ENCODE measurements at regions not wholly inside any gene's neighbourhood (a gene's known extent, or its start where the extent isn't known, plus 50 kb on each side); places are given as distances from the start of the nearest gene placed in this dataset.

GRCh38 chr2:76268902-76269620, 558.3 kb upstream of the GCFC2 start:
- no peak for DNase-seq
- TF ChIP-seq CTCF (IDR thresholded peaks at IDR 0.05; ENCODE audit: partially characterized antibody, unreplicated experiment) = no peak
- Mint-ChIP-seq H3K4me3 (ENCODE audit: unreplicated experiment) (no peak overlapping the region), H3K4me1 (ENCODE audit: low read depth, unreplicated experiment) (peaks cover 4% of the 10 kb centered on the region), H3K27me3 (ENCODE audit: unreplicated experiment) (no peaks in the 10 kb centered on the region), H3K36me3 (ENCODE audit: unreplicated experiment) (no peaks in the 10 kb centered on the region), H3K9me3 (ENCODE audit: unreplicated experiment) (no peaks in the 10 kb centered on the region), H3K27ac (ENCODE audit: unreplicated experiment) (no peak overlapping the region)

GRCh38 chr2:76268484-76268883, 557.8 kb upstream of the GCFC2 start:
- Mint-ChIP-seq H3K9me3 (ENCODE audit: unreplicated experiment) (no peaks in the 10 kb centered on the region), H3K27me3 (ENCODE audit: unreplicated experiment) (no peaks in the 10 kb centered on the region), H3K27ac (ENCODE audit: unreplicated experiment) (no peak overlapping the region), H3K4me1 (ENCODE audit: low read depth, unreplicated experiment) (peaks cover 4% of the 10 kb centered on the region), H3K36me3 (ENCODE audit: unreplicated experiment) (no peaks in the 10 kb centered on the region), H3K4me3 (ENCODE audit: unreplicated experiment) (no peak overlapping the region)
- no peak for DNase-seq
- no peak for TF ChIP-seq CTCF (IDR thresholded peaks at IDR 0.05; ENCODE audit: partially characterized antibody, unreplicated experiment)

GRCh38 chr2:76257802-76258201, 547.1 kb upstream of the GCFC2 start:
- Mint-ChIP-seq H3K27ac (ENCODE audit: unreplicated experiment) (no peak overlapping the region), H3K36me3 (ENCODE audit: unreplicated experiment) (no peaks in the 10 kb centered on the region), H3K4me3 (ENCODE audit: unreplicated experiment) (no peak overlapping the region), H3K4me1 (ENCODE audit: low read depth, unreplicated experiment) (no peaks in the 10 kb centered on the region), H3K9me3 (ENCODE audit: unreplicated experiment) (no peaks in the 10 kb centered on the region), H3K27me3 (ENCODE audit: unreplicated experiment) (no peaks in the 10 kb centered on the region)
- no peak for DNase-seq
- no peak for TF ChIP-seq CTCF (IDR thresholded peaks at IDR 0.05; ENCODE audit: partially characterized antibody, unreplicated experiment)

GRCh38 chr2:76256458-76257088, 545.9 kb upstream of the GCFC2 start:
- no peaks in the 10 kb centered on the region for H3K36me3 Mint-ChIP-seq (ENCODE audit: unreplicated experiment)
- H3K4me1 Mint-ChIP-seq (ENCODE audit: low read depth, unreplicated experiment) = no peaks in the 10 kb centered on the region
- DNase-seq = no peak
- no peak for TF ChIP-seq CTCF (IDR thresholded peaks at IDR 0.05; ENCODE audit: partially characterized antibody, unreplicated experiment)
- H3K27me3 Mint-ChIP-seq (ENCODE audit: unreplicated experiment) = no peaks in the 10 kb centered on the region
- no peaks in the 10 kb centered on the region for H3K9me3 Mint-ChIP-seq (ENCODE audit: unreplicated experiment)
- no peak overlapping the region for H3K4me3 Mint-ChIP-seq (ENCODE audit: unreplicated experiment)
- H3K27ac Mint-ChIP-seq (ENCODE audit: unreplicated experiment) = no peak overlapping the region

- Mint-ChIP-seq H3K36me3 (ENCODE audit: unreplicated experiment) (no peaks in the 10 kb centered on the region), H3K4me3 (ENCODE audit: unreplicated experiment) (no peak overlapping the region), H3K27me3 (ENCODE audit: unreplicated experiment) (no peaks in the 10 kb centered on the region), H3K27ac (ENCODE audit: unreplicated experiment) (no peak overlapping the region), H3K9me3 (ENCODE audit: unreplicated experiment) (no peaks in the 10 kb centered on the region), H3K4me1 (ENCODE audit: low read depth, unreplicated experiment) (no peaks in the 10 kb centered on the region)
- no peak for DNase-seq
- TF ChIP-seq CTCF (IDR thresholded peaks at IDR 0.05; ENCODE audit: partially characterized antibody, unreplicated experiment) = no peak
Measured at GRCh38 chr2:76252704-76253103, 542.0 kb upstream of the GCFC2 start.
